HEK293T (cell line): ENCODE measurements at regions not wholly inside any gene's neighbourhood (a gene's known extent, or its start where the extent isn't known, plus 50 kb on each side); places are given as distances from the start of the nearest gene placed in this dataset.

Experiments used
- CTCF ChIA-PET: fragments of 350-600 bp; formaldehyde crosslinking; extraction: SDS; loops from one replicate; lab custom pipeline; 2021; ENCODE audit warnings: antibody characterized with exemption, inconsistent platforms; lab: Yijun Ruan, JAX
- POLR2A ChIA-PET: fragments of 350-600 bp; formaldehyde crosslinking; extraction: SDS; loops from one replicate; lab custom pipeline; 2020; ENCODE audit warnings: antibody characterized with exemption, inconsistent platforms; lab: Yijun Ruan, JAX
- DNase-seq: peaks from one replicate; pipeline ENCODE4 v3.0.0; 2012; ENCODE audit warnings: mixed read lengths; ENCODE audit errors: extremely low spot score
- ARNT ChIP-seq: fragments of 450-650 bp; IDR thresholded peaks from 2 replicates; pipeline ENCODE4 v1.6.1; 2017; ENCODE audit warnings: mild to moderate bottlenecking
- BHLHE40 ChIP-seq: fragments of 450-650 bp; IDR thresholded peaks from 2 replicates; pipeline ENCODE4 v1.6.1; 2016; ENCODE audit warnings: mild to moderate bottlenecking, moderate library complexity, borderline replicate concordance
- CTBP1 ChIP-seq: fragments of 450-650 bp; IDR thresholded peaks from 2 replicates; pipeline ENCODE4 v1.6.1; 2016; ENCODE audit warnings: borderline replicate concordance
- ELF4 ChIP-seq: fragments of 450-650 bp; IDR thresholded peaks from 2 replicates; pipeline ENCODE4 v1.6.1; 2017; ENCODE audit warnings: antibody characterized with exemption
- FOXA1 ChIP-seq: fragments of 450-650 bp; IDR thresholded peaks from 2 replicates; pipeline ENCODE4 v1.6.1; 2016; ENCODE audit warnings: mild to moderate bottlenecking
- FOXK2 ChIP-seq: fragments of 450-650 bp; IDR thresholded peaks from 2 replicates; pipeline ENCODE4 v1.6.1; 2016; ENCODE audit warnings: mild to moderate bottlenecking
- FOXM1 ChIP-seq: fragments of 450-650 bp; IDR thresholded peaks from 2 replicates; pipeline ENCODE4 v1.6.1; 2017; ENCODE audit warnings: mild to moderate bottlenecking, borderline replicate concordance
- HDGF ChIP-seq: fragments of 450-650 bp; IDR thresholded peaks from 2 replicates; pipeline ENCODE4 v1.6.1; 2017; ENCODE audit warnings: antibody characterized with exemption, borderline replicate concordance
- L3MBTL2 ChIP-seq: fragments of 450-650 bp; conservative IDR thresholded peaks from 2 replicates; pipeline ENCODE4 v1.6.1; 2016; ENCODE audit warnings: mild to moderate bottlenecking
- LEF1 ChIP-seq: fragments of 450-650 bp; IDR thresholded peaks from 2 replicates; pipeline ENCODE4 v1.6.1; 2017; ENCODE audit warnings: mild to moderate bottlenecking, borderline replicate concordance
- NFRKB ChIP-seq: fragments of 450-650 bp; IDR thresholded peaks from 2 replicates; pipeline ENCODE4 v1.6.1; 2016; ENCODE audit warnings: mild to moderate bottlenecking, moderate library complexity
- SP1 ChIP-seq: fragments of 450-650 bp; IDR thresholded peaks from 2 replicates; pipeline ENCODE4 v1.6.1; 2017
- SUZ12 ChIP-seq: fragments of 450-650 bp; IDR thresholded peaks from 2 replicates; pipeline ENCODE4 v1.6.1; 2016; ENCODE audit warnings: mild to moderate bottlenecking
- TARDBP ChIP-seq: fragments of 450-650 bp; IDR thresholded peaks from 2 replicates; pipeline ENCODE4 v1.6.1; 2016
- ZNF384 ChIP-seq: fragments of 450-650 bp; IDR thresholded peaks from 2 replicates; pipeline ENCODE4 v1.6.1; 2016
- TF ChIP-seq, protein P1 (sequence below): fragments of 450-650 bp; IDR thresholded peaks from 2 replicates; pipeline ENCODE4 v1.6.1; 2016

DNA sequence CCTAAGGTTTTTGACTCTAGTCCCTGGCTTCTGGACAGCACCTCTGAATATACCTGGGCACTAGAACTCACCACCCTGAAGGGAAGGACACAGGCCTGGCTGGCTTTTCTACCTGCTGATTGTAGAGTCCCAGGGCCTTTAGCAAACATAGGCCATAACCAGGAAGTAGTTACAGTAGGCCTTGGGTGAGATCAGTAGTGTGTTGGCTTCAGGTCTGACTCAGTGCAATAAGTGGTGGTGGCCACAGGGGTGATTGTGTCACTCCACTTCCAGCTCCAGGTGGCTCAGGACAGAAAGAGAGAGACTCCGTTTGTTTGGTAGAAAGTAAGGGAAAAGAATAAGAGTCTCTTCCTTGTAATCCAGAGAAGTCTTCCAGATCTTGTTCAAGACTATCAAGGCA lies 101.7 kb upstream of the LGALSL start:
- ChIA-PET POLR2A (no interaction called here), CTCF (no interaction called here)
- TF ChIP-seq BHLHE40 = no peak
- TF ChIP-seq NFRKB = no peak
- no peak for TF ChIP-seq ARNT
- no peak for TF ChIP-seq CTBP1
- DNase-seq = no peak

DNA sequence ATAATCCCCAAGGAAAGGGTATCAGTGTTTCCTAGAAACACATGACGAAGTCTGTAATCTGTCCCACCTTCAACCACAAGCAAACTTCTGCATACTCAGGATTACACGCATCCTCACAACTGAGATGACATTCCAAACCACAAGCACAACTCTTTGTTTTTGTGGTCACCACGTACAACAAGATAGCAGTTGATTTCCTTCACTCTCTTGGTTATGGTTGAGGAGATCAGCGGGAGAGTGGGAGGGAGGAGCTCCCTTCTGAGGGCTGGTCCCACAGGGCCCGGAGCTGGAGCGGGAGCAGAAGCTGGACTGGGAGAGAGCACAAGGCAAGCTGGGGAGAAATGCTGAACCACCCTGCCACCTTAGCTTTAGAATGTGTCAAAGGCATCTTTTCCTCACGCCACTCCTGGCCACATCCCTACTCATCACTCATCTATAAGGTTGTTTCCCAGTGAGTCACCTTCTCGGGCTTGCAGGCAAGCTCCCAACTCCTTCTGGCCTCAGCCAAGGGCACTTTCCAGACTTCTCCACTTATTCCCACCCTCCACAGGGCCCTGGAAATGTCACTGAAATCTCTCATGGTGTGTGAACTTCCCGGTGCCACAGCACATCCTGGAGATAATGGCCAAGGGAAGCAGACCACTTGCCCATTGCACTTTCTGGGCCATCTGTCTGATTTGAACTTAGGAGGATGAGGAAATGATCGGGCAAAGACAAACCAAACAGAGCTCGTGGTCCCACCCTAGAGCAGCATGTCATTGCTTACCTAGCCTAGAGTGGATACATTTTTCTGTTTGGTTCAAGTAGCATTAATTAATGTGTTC lies 98.9 kb upstream of the LGALSL start:
- DNase-seq = no peak
- ChIA-PET POLR2A (no interaction called here), CTCF (no interaction called here)
- TF ChIP-seq ZNF384 (no peak), SP1 (no peak), NFRKB (no peak), HDGF (no peak), ELF4 (no peak), BHLHE40 (no peak), FOXM1 (no peak), LEF1 (no peak), L3MBTL2 (no peak), FOXK2 (no peak), TARDBP (no peak), CTBP1 (no peak), FOXA1 (no peak), ARNT (no peak)
- TF ChIP-seq, protein P1, sequence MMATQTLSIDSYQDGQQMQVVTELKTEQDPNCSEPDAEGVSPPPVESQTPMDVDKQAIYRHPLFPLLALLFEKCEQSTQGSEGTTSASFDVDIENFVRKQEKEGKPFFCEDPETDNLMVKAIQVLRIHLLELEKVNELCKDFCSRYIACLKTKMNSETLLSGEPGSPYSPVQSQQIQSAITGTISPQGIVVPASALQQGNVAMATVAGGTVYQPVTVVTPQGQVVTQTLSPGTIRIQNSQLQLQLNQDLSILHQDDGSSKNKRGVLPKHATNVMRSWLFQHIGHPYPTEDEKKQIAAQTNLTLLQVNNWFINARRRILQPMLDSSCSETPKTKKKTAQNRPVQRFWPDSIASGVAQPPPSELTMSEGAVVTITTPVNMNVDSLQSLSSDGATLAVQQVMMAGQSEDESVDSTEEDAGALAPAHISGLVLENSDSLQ = no peak

DNA sequence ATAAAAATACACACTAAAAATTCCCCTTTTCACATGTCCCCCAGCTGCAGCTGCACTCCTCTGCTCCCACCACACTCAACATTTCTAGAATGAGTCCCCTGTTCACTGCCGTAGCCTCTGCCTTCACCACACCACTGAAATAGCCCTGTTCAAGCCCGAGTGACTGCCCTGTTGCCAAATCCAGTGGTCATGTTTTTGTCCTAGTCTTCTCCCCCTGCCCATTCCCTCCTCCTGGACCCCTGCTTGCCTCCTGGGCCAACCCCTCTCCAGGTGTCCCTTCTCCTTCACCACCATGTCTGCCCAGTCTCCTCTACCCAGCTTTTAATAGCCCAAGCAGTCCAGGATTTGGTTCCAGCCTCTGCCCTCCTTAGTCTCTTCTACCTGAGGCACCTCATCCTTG lies 97.1 kb upstream of the LGALSL start:
- ChIA-PET POLR2A (no interaction called here), CTCF (no interaction called here)
- no peak for TF ChIP-seq TARDBP
- no peak for TF ChIP-seq ARNT
- TF ChIP-seq NFRKB = no peak
- no peak for TF ChIP-seq BHLHE40
- no peak for DNase-seq

DNA sequence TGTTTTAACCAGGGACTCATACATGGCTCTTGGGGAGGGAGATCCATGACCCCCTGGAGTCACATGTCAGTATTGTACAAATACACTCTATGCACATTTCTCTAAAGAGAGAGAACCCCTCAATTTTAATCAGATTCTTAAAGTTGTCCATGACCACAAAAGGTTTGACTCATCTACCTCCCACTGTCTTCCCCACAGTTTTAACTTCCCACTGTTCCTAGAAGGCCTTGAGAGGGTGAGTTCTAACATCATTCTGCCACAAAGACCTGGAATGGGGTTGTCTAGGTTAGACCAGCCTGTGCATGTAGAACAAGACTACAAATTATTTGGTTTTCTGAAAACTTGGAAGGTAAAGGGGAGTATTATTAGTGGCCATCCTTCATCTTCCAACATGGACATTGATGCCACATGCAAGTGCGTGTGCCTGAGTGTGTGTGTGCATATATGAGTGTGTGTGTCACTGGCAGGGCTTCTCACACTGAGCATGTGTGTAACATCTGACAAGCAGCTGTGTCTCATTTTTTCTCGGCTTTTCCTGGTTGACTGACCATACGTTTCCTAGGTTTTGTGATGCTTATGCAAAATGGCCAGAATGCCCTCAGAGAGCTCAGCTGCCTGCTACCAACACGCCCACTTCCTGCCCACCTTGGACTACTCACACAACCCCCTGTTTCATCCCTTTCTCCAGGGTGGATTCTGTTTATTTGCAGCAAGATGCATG lies 94.6 kb upstream of the LGALSL start:
- CTCF ChIA-PET = no interaction called here
- no peak for TF ChIP-seq ELF4
- no peak for TF ChIP-seq BHLHE40
- no peak for TF ChIP-seq FOXA1
- no peak for TF ChIP-seq FOXM1
- TF ChIP-seq, protein P1 = no peak
- no peak for TF ChIP-seq NFRKB
- no peak for TF ChIP-seq LEF1
- TF ChIP-seq ARNT = no peak
- TF ChIP-seq SP1 = no peak
- no peak for TF ChIP-seq TARDBP
- no peak for TF ChIP-seq FOXK2
- TF ChIP-seq HDGF = no peak
- TF ChIP-seq SUZ12 = no peak
- no peak for TF ChIP-seq CTBP1
- TF ChIP-seq ZNF384 = no peak
- DNase-seq = no peak
- POLR2A ChIA-PET = interaction anchor here (0.8 kb wide), 1 partner anchor 95 kb away, joined by 3 read pairs; the partner anchor contains the start of gene LGALSL

DNA sequence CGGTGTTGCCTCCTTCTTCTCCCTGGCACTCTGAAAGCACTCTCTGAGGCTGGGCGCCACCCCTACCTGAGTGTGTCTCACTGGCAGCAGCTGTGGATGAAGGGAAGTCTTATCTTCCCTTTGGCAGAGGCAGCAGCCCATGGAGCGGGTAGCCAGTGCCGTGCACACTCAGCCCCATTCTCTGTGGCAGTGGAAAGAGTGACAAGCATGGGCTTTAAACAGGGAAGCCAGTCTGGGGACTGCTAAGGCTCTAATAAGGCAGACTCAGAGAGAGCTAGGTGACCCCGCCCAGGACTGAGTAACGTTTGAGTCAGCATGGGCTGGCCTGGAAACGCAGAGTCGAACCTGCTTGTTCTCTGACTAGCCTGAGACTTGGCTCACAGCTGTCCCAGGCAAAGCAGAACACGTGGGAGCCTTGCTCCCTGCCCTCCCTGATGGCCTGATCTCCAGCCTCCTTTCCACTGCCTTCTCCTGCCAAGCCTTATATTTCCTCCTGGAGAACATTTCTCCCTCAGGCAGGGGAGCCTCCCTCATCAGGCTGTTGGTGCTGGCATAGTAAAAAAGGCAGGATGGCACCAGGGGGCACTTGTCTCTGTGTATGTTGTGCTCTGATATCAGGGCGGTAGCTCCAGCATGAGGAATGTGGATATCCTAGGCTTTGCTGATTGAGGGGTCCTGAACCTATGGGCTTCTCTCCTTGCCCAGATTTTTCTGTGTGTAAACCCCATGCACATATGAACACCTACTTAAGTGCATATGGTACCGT lies 93.9 kb upstream of the LGALSL start:
- TF ChIP-seq NFRKB (no peak), FOXK2 (no peak), TARDBP (no peak), CTBP1 (no peak), FOXA1 (no peak), FOXM1 (no peak), BHLHE40 (no peak), HDGF (no peak), ZNF384 (no peak)

DNA sequence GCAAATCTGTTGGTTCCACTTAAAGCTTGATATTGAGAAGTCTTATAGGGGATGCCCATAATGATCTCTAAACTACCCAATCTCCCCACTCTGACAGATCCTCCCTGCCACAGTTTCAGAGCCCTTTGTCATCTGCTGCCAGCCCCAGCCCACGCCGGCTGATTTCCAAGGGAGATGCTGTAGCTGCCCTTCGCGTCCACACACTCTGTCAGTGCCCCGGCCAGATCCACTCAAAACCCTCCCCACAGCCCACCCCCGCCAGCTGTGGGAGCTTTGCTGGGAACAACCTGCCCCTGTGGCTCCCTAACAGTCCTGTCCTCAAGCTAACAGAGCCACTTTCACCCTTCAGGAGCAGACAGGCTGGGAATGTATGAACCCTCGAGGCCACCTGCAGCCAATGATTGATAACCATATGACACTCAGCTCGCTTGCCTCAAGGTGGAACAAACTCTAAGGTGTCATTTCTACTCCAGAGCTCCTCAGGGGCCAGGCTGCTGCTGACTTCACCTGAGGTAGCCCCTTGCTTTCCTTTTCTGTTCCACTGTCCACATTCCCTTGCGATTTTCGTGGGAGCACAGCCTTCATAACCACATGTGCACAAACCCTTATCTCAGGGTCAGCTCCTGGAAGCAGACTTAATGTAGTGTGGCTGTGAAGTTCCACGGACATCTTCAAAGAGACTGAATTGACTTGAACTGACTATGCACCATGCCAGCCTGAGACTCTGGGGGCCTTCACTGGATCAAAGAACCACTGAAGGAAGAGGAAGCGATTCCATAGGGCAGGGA lies 92.6 kb upstream of the LGALSL start:
- no peak for DNase-seq
- ChIA-PET POLR2A (no interaction called here), CTCF (interaction anchor here (1.3 kb wide), 1 partner anchor 127 kb away, joined by 3 read pairs; no protein-coding TSS in a partner anchor)
- TF ChIP-seq ZNF384 = no peak
- TF ChIP-seq, protein P1 = no peak
- no peak for TF ChIP-seq ARNT
- no peak for TF ChIP-seq NFRKB
- TF ChIP-seq SUZ12 = no peak
- no peak for TF ChIP-seq TARDBP
- TF ChIP-seq FOXK2 = no peak

More for the DNA sequence above, 93.9 kb upstream of the LGALSL start:
- ChIA-PET POLR2A (interaction anchor here (0.8 kb wide), 1 partner anchor 94 kb away, joined by 3 read pairs; the partner anchor contains the start of gene LGALSL), CTCF (interaction anchor here (0.7 kb wide), 1 partner anchor 128 kb away, joined by 3 read pairs; no protein-coding TSS in a partner anchor)
- no peak for DNase-seq
